ENCODE measurements at regions not wholly inside any gene's neighbourhood (a gene's known extent, or its start where the extent isn't known, plus 50 kb on each side); places are given as distances from the start of the nearest gene placed in this dataset.
A peak's percentile ranks its signal among the peaks of the same experiment; 100 is the strongest.

DNA sequence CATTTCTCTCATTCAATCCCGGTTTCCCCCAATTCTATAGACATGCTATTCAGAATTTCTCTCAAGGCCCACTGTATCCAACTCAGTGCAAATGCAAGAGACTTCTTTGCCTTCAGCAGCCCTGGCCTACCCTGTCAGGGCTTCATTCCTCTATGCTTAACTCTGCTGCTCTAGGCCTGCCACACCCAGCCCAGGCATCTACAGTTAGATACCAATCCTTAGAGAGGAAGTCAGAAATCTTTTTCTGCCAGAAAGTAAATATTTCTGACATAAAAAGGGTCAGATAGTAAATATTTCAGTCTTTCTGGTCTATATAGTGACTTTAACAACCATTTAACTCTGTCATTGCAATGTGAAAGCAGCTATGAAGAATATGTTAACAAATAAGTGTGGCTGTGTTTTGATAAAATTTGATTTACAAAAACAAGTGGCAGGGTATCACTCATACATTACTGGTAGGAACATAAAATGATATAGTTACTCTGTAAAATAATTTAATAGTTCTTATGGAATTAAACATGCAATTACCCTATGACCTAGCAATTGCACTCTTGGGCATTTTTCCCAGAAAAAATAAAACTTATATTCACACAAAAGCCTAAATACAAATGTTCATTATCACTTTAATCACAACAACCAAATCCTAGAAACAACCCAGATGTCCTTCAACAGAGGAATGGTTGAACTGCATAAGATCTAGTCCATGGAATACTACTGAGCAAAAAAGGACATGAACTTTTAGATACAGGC lies 942.0 kb downstream of the SQOR start:
- DNase-seq = no peak

DNA sequence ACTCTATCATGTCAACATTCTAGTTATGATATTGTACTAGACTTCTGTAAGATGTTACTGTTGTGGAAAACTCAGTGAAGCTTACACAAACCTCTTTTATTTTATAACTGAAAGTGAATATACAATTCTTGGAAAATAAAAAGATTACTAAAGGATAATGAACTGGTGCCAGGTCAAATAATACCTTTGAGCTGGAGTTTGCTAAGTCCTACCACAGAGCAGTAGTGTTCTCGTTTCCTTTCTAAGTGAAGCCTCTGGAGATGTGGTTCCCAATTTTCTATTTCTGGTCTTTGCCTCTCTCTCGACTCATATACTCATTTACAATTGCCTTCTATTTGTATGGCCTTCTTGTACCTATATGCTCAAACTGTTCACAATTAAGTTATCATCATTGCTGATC lies 942.9 kb downstream of the SQOR start:
- DNase-seq = no peak

DNA sequence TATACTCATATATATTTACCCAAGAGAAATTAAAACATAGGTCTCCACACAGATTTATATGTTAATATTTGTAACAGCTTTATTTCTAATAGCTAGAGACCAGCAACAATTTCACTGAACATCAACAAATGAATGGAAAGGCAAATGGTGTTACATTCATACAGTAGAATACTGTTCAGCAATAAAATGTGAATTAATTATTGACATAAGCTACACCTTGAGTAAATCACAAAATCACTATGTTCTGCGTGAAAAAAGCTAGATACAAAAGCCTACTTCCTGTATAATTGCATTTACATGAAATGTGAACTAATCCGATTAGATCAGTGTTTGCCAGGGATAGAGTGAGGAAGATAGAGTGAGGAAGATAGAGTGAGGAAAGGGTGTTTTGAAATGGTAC lies 945.7 kb downstream of the SQOR start:
- no peak for DNase-seq

DNA sequence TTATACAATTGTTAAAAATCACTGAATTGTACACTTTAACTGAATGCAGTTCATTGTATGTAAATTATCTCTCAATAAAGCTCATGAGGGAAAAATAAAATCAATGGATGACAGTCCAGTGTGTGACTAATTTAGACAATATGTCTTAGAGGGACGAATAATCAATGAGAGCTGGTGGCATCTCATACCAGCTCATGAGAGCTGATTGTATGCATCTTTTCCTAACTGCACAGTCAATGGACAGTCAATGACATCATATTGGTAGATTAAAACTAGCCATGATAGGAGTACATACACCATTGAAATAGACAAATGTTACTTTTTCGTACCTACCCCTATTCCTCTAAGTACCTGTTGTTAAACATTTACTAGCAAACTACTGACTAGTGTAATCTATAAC lies 946.1 kb downstream of the SQOR start:
- no peak for DNase-seq

DNA sequence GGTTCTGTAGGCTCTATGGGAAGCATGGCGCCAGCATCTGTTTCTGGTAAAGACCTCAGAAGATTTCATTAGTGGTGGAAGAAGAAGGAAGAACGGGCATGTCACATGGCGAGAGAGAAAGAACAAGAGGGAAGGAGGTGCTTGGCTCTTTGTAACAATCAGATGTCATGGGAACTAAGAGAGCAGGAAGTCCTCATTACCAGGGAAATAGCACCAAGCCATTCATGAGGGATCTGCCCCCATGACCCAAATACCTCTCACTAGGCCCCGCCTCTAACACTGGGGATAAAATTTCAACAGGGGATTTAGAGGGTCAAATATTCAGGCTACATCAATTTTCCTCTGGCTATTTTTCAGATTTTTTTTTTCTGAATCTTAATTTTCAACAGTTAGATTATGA lies 954.3 kb downstream of the SQOR start:
- DNase-seq = no peak

DNA sequence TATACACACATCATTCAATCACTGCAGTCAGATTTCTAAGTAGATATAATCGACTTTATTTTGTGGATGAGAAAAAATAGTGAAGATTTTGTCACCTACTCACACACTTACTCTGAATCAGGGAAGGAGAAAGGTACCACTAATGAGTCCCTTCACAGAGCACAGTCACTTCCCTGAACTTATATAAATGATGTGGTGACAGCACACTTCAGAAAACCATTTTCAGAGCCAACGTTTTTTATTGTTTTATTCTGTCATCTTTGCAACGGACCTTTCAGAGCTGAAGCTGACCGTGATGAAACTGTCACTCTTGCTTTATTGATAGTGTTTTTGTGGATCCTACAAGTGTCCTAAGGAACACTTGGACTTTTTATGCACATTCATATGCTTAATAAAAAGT lies 956.6 kb downstream of the SQOR start:
- no peak for DNase-seq

DNA sequence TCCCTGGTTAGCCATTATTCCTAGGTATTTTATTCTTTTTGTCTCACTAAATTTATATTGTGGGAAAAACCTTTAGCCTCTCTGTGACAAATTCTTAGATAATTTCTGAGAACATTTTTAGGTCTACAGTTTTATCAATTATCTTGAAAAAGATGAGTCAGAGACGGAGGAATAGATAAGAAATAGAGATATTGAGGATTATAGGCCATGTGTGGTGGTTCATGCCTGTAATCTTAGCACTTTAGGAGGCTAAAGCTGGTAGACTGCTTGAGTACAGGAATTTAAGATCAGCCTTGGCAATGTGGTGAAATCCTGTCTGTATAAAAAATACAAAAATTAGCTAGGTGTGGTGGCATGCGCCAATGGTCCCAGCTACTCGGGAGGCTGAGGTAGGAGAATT lies 960.2 kb downstream of the SQOR start:
- no peak for DNase-seq

DNA sequence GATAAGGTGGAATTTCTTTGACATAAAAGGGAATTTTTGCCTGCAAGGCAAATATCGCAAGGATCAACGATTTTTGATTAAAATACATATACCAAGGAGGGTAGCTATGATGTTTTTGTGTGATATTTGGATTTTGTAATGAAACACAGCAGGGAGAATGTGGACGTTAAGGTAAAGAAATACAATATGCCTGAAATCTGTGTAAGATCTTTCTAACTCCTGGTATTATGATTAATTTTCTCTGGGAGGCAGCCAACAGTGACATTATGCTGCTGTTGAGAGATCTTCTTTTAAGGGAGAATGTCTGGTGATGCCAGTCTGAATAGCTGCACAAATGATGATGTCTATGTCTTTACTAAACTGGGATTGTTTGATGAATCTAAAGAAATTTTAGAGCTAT lies 972.2 kb downstream of the SQOR start:
- DNase-seq = no peak

DNA sequence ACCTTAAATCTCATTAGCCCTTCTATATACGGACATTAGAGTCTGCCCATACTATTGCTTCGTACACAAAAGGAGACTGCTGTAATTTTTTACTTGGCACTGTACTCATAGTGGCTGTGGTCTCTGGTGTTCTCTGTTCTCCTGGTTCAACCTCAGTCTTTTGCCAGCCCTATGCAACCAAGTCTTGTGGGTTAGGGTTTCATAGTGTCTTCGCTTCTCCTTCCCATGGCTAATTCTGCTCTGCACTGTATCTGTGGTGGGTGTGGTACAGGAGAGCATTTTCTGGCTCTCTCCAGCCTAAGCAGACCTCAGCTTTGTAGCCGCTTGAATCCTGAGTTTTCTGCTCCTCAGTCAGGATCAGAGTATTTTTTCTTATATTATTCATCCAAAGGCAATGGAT lies 981.2 kb downstream of the SQOR start:
- no peak for DNase-seq

DNA sequence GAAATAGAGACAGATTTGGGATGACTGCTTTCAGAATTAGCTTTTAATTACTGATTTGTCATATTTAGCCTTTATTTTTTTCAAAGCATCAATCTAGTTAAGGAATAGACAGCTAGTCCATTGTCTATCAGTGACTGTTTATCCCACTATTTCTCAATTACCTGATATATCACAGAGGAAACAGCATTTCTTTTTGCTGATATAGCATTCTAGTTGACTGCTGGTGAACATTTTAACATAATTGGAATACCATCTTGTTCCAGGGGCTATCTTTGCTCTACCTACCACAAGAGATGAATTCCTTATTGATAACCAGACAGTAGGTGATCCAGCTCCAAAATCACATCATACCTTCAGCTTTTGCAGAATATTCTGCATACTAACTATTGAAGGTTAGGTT lies 982.7 kb downstream of the SQOR start:
- DNase-seq = no peak

DNA sequence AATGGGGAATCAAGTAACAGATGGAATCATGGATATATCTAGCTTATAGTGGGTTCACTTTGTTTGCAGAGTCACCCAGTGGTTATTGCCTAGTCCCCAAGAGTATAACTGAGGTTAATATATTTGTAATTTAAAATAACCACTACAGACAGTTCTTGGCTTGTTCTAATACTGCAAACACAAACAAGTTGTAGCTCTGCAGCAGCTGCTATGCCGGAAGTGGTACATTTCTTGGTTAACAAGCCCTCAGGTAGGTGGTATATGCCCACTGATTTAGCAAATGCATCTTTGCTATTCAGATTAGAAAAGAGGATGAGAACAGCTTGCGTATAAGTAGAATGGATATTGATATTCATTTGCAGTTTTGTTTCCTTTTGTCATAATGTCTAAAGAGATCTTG lies 984.2 kb downstream of the SQOR start:
- DNase-seq = no peak

DNA sequence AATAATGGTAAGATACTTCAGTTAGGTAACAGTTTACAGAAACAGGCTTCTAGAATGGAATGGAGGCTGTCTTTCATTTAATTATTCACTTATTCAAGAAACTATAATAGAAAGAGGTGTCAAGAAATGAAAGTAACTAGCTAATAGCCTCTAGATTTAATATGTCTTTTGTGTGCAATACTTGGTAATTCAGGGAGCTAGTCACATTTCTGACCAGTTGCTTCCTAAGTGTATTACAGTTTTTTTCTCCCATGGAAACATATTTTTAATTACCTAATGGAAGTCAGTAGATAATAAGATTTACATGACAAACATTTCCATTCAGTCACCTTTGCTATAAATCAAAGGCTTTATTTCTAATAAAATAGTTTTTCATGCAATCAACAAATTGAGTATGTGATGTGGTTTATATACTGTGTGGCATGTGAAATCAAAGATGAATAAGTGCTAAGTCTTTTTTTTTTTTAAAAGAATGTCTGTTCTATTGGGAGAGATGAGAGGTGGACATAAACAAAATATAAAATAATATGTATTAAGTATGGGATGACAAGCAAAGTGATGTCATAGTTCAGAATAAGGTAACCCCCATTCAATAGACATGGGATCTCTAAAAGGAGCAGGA lies 985.7 kb downstream of the SQOR start:
- DNase-seq = no peak

DNA sequence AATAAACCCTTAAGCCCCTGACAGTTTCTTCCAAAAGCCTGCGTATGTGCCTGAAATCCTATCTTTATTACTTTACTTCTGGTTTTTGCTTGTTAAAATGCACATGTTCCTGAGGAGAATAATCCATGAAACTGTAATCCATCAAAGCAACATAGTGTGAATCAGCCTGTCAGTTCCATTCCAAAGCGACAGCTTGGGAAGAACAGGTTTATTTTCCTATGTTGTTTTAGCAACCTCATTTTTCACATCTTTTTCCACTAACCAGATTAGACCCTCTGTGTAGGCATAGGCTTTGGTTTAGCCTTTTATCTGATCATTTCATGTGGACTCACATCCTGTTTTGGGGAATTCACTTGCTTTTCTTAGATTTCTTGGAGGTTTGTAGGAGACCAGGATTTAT lies 988.0 kb downstream of the SQOR start:
- DNase-seq = no peak

DNA sequence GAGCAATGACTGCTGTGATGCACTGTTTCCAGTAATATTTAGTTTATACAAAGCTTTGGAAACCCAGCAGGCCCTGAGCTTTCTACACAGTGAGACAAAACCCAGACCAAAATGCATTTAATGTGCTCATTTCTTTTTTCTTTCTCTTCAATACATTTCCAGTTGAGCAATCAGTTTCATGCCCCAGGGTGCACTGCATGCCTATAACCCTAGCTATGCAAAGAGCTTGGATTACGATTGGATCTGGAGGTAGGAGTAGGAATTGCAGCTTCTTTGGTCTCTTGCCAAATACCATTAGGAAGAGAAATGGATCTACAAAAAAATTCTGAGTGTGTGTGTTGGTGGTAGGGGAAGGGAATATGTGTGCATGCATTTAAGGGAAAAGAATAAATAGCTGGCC lies 1001.4 kb downstream of the SQOR start:
- no peak for DNase-seq

DNA sequence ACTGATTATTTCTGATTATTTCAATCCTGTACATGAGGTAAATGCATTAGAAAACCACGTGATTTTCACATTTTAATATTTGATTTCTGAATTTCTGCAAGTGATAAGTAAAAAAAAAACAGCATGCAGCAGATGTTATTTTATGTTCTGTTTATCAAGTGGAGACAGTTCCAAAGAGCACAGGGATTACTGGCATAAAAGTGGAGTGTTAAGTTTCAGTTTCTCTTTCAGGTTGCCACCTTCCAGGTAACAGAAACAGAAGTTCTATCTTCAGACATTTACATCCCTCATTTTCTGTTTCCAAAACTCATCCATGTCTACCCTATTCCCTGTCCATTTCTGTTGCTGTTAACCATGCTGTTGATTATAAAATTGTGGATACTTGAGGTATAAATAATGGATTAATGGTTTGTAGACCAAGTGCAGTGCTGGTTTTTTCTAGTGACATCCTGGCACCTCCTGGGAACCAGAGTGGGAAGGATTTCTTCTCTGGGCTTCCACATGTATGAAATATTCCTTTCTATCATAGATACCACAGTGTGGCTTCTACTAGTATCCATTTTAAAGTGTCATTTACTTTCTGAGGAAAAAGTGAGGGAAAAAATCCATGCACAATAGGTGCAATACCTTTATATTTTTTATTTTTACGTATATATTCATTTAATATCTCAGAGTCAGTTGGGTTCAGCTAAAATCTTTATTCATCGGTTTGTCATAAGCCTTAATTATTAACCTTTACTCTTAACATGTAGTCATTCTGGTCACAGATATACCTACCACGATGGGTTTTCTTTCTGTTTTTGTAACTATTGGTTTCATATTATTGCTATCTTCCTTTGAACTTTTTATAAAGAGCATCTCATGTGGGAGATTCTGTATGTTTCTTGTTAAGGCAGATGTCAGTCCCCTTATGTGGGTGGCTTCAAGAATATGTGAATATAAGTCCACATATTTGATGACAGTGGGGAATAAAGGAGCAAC lies 1010.0 kb downstream of the SQOR start:
- DNase-seq = peak; percentile 23

DNA sequence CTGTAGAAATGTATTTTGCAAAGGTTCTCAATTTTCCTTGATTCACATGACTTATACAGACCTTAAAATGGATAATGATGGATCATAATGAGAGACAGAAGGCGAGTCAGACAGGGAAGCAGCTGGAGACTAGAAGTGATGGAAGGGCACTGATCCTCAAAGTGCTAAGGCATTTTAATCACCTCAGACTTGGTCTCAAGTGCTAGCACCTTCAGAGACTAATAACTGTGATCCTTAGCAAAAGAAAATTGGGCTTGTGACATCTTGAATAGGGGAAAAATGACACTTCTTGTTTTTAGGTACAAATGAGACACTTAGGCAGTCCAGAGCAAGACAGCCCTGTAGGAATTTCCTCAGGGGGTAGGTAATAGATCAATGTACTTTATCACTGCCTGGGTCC lies 1011.7 kb downstream of the SQOR start:
- no peak for DNase-seq

DNA sequence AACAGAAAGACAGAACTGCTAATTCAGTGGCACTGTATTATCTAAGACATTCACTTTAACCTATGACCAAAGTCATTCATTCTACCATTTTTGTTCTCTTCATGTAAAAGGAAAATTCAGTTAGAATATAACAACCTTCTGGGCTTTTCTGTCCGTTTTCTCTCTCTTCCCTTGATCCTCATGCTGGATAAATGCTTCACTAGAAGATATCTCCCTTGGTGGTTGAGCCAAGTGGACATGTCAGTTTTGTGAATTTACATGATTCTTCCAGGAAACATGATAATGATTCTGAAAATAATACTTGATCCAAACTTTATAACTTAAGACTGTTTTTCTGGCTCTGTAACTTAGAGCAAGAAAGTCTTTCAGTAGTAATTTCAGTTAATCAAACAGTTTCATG lies 1012.2 kb downstream of the SQOR start:
- no peak for DNase-seq

DNA sequence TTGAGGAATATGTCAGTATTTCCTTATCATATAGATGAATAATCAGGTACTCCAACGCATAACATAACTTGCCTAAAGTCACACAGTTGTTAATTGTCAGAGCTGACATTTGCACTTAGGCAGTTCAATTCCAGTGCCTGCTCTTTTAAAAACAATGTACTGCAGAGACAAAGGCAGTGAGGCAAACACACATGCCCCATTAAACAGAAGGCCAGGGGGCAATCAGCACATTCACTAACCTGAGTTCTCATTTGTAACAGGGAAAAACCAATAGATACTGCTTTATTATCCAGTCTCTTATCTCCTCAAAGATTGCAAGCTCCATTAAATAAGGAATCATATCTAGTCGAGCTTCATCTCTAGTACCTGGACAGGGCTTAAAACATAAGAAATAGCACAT lies 1017.4 kb downstream of the SQOR start:
- DNase-seq = no peak

DNA sequence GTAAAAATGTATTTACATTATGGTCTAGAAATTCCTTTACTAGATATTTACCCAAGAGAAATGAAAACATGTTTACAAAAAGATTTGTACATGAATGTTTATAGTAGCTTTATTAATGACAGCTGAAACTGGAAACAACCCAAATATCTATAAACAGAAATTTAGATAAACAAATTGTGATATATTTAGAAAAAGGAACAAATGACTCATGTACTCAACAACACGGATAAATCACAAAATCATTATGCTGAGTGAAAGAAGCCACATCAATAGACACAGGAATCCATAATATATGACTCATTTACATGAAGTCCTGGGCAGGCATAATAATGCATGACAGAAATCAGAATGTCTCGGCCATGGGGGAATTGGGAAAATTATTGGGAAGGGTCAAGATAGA lies 1020.2 kb downstream of the SQOR start:
- DNase-seq = no peak

DNA sequence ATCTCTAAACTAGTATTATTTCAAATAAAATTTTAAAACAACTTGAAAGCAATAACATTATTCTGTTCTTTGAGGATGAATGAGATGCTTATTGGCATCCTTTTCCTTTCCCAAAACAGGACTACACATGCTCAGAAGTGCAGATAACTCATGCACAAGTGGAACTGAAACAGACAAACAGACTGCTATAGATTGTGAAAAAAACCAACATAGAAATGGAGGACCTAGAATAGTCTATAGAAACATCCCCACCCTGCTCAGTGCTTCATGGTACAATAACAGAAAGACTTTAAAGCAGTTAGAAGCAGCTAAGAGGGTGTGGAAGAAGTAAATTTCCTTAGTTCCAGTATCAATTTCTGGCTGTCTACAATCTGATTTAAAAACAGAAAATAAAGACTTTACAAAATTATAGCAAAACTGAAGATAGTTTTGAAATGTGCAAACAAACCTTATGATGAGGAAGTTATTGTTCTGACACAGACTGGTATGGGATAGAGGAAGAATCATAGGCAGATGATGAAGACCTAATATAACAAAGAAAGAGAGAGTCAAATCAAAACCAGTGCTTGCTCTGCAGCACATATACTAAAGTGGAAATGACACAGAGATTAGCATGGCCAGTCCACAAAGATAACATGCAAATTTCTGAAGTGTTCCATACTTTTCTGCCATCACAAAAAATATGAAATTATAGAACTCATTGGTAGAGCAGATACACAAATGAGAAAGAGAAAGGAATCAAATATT lies 1025.4 kb downstream of the SQOR start:
- DNase-seq = no peak

DNA sequence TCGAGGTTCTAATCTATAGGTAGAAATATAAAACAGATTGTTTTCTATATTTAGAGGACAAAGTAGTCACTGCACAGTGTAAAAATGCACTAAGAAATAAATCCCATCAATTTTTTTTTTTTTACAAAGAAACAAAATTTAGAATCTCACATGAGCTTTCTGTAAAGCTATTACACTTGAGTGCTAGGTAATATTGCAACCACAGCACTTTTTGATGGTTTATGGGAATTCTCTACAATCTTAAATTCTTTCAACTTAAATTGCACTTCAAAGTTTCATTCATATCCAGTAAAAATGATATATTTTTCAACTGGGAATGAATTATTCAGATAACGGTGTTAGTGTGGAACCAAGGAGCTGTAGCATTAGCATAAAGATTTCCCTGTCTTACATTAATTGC lies 1035.4 kb downstream of the SQOR start:
- DNase-seq = no peak

DNA sequence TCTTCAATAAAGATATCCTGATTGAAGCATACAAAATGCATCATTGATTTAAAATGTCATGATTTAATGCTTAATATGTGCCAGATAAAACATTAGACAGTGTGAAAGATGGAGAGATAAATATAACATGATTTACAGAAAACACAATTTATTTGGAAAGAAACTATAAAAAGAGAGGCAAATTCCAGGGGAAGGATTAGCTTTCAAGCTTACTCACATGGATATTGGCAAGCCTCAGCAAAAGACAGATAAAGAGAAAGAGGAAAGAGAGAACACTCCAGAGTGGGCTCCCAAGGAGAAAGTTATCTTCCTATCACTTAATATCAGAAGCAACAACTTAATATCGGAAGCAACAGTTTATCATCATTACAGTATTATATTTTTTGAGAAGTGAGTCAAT lies 1036.5 kb downstream of the SQOR start:
- no peak for DNase-seq

DNA sequence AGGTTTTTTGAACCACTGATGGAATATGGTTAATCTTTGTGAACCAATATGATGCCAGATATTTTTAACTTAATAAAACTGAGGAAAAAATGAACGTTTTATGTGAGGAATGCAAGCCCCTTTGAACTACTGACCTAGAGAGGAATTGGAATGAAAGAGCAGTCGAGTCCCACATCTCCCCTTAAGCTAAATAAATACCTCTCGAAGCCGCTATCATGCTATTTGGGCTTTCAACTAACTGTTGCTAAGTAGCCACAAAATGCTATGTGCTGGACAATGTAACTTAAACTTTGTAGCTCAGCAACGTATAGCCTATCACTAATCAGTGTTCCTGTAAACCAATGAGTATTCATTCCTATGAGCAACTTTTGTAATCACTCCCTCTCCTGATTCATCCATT lies 1037.2 kb downstream of the SQOR start:
- DNase-seq = no peak
